H1 (cell line): ENCODE measurements at regions not wholly inside any gene's neighbourhood (a gene's known extent, or its start where the extent isn't known, plus 50 kb on each side); places are given as distances from the start of the nearest gene placed in this dataset.

Source experiments
- CTCF ChIA-PET: fragments of 300-600 bp; sonication (Branson Sonifier 250); formaldehyde crosslinking; loops from one replicate; lab custom pipeline; 2021; ENCODE audit not compliant: partially characterized antibody; lab: Charles Lee
- POLR2A ChIA-PET: fragments of 300-600 bp; sonication (Branson Sonifier 250); formaldehyde crosslinking; loops from one replicate; lab custom pipeline; 2021; ENCODE audit warnings: inconsistent platforms; ENCODE audit not compliant: partially characterized antibody; lab: Charles Lee
- DNase-seq, 2 experiments: peaks; one replicate each; pipeline versions ENCODE4 v3.0.0 to v3.0.0-alpha.2; 2010 to 2022; ENCODE audit warnings: low spot score in 2 of 2, low read depth in 1 of 2, mixed read lengths in 1 of 2
- FAIRE-seq: peaks from 2 replicates; lab custom pipeline; 2011; peaks lifted over from hg19 to GRCh38; lab: Jason Lieb, UNC
- H2AFZ ChIP-seq: 2 replicates; pipeline ENCODE4 v1.8.1; 2012; ENCODE audit warnings: low read length, inconsistent platforms
- H2AK5ac ChIP-seq: 2 replicates; pipeline ENCODE4 v1.6.1; 2013; ENCODE audit warnings: low read depth, low read length
- H2BK120ac ChIP-seq: replicated peaks from 2 replicates; pipeline ENCODE3; 2013; ENCODE audit warnings: low read depth, low read length, inconsistent platforms
- H2BK12ac ChIP-seq: 2 replicates; pipeline ENCODE4 v1.6.1; 2013; ENCODE audit warnings: low read depth, low read length
- H2BK15ac ChIP-seq: 2 replicates; pipeline ENCODE4 v1.6.1; 2013; ENCODE audit warnings: low read length
- H2BK20ac ChIP-seq: 2 replicates; pipeline ENCODE4 v1.6.1; 2013; ENCODE audit warnings: low read length
- H2BK5ac ChIP-seq: 2 replicates; pipeline ENCODE4 v1.6.1; 2013; ENCODE audit warnings: low read depth, low read length
- H3K14ac ChIP-seq: 2 replicates; pipeline ENCODE4 v1.6.1; 2013; ENCODE audit warnings: inconsistent platforms; ENCODE audit not compliant: insufficient read length
- H3K18ac ChIP-seq: 2 replicates; pipeline ENCODE4 v1.6.1; 2013; ENCODE audit warnings: low read length; ENCODE audit errors: extremely low read depth
- H3K23ac ChIP-seq: 2 replicates; pipeline ENCODE4 v1.6.1; 2013; ENCODE audit warnings: inconsistent platforms; ENCODE audit not compliant: insufficient read length
- H3K23me2 ChIP-seq: 2 replicates; pipeline ENCODE4 v1.6.1; 2013; ENCODE audit warnings: low read depth, low read length
- H3K27ac ChIP-seq: 2 replicates; pipeline ENCODE4 v1.6.1; 2011; ENCODE audit warnings: low read depth, low read length, inconsistent platforms
- H3K27me3 ChIP-seq, 4 experiments: replicated peaks in 1 of 4; 1 replicate in 1 of 4; 2 replicates in 3 of 4; pipeline versions ENCODE4 v1.6.1 to v1.8.1; 2011 to 2013; ENCODE audit warnings: low read length in 3 of 4, mild to moderate bottlenecking in 3 of 4, inconsistent platforms in 2 of 4, mixed read lengths in 2 of 4, moderate library complexity in 1 of 4; ENCODE audit not compliant: control insufficient read depth in 3 of 4, insufficient read depth in 3 of 4; ENCODE audit errors: extremely low read depth in 1 of 4
- H3K36me3 ChIP-seq, 4 experiments: 2 replicates each; pipeline versions ENCODE4 v1.6.1 to v1.8.1; 2011 to 2013; ENCODE audit warnings: mild to moderate bottlenecking in 4 of 4, low read length in 3 of 4, moderate library complexity in 2 of 4, control low read depth in 1 of 4, inconsistent platforms in 1 of 4; ENCODE audit not compliant: insufficient read depth in 4 of 4, control insufficient read depth in 2 of 4
- H3K4ac ChIP-seq: replicated peaks from 2 replicates; pipeline ENCODE3; 2013; ENCODE audit warnings: low read length, low read depth, mixed read lengths, inconsistent platforms; ENCODE audit not compliant: insufficient read length
- H3K4me1 ChIP-seq, 4 experiments: replicated peaks in 1 of 4; 1 replicate in 1 of 4; 2 replicates in 3 of 4; pipeline versions ENCODE4 v1.6.1 to v1.8.1; 2011 to 2013; ENCODE audit warnings: low read length in 3 of 4, inconsistent platforms in 2 of 4, mixed read lengths in 1 of 4; ENCODE audit not compliant: insufficient read depth in 4 of 4, control insufficient read depth in 3 of 4
- H3K4me2 ChIP-seq, 2 experiments: 2 replicates each; pipeline versions ENCODE4 v1.6.1 to v1.8.1; 2011 to 2013; ENCODE audit warnings: low read depth in 2 of 2, low read length in 2 of 2, control low read depth in 1 of 2, inconsistent platforms in 1 of 2, mild to moderate bottlenecking in 1 of 2; ENCODE audit not compliant: insufficient read depth in 1 of 2
- H3K4me3 ChIP-seq, 4 experiments: fragments of 200-600, 300-600 bp in 1 of 4; sonication (generic), shearing (Covaris generic), sonication (Bioruptor Twin) in 1 of 4; 2 replicates each; pipeline versions ENCODE4 v1.5.1 to v1.8.1; 2011 to 2016; ENCODE audit warnings: low read length in 4 of 4, low read depth in 3 of 4, control low read depth in 2 of 4, inconsistent platforms in 2 of 4, mild to moderate bottlenecking in 2 of 4, mixed read lengths in 1 of 4, moderate library complexity in 1 of 4; ENCODE audit not compliant: insufficient read depth in 2 of 4; ENCODE audit errors: extremely low read depth in 1 of 4
- H3K56ac ChIP-seq: replicated peaks from 2 replicates; pipeline ENCODE3; 2013; ENCODE audit warnings: low read depth, mild to moderate bottlenecking, mixed read lengths, low read length, inconsistent platforms; ENCODE audit not compliant: insufficient read length
- H3K79me1 ChIP-seq: 2 replicates; pipeline ENCODE4 v1.6.1; 2013; ENCODE audit warnings: low read depth, low read length, control low read depth
- H3K79me2 ChIP-seq, 2 experiments: 2 replicates each; pipeline versions ENCODE4 v1.6.1 to v1.8.1; 2012 to 2013; ENCODE audit warnings: low read length in 2 of 2, mild to moderate bottlenecking in 2 of 2, inconsistent platforms in 1 of 2; ENCODE audit not compliant: insufficient read depth in 2 of 2, control insufficient read depth in 1 of 2
- H3K9ac ChIP-seq, 4 experiments: replicated peaks in 1 of 4; 1 replicate in 1 of 4; 2 replicates in 3 of 4; pipeline versions ENCODE4 v1.6.1 to v1.8.1; 2011 to 2013; ENCODE audit warnings: low read depth in 3 of 4, low read length in 3 of 4, control low read depth in 2 of 4, mild to moderate bottlenecking in 2 of 4, moderate library complexity in 2 of 4, inconsistent platforms in 1 of 4; ENCODE audit errors: extremely low read depth in 1 of 4
- H3K9me3 ChIP-seq, 2 experiments: 2 replicates each; pipeline versions ENCODE4 v1.6.1 to v1.8.1; 2012 to 2013; ENCODE audit warnings: mild to moderate bottlenecking in 2 of 2, moderate library complexity in 2 of 2, control low read depth in 1 of 2, inconsistent platforms in 1 of 2, low read depth in 1 of 2, low read length in 1 of 2, mixed read lengths in 1 of 2; ENCODE audit not compliant: insufficient read depth in 2 of 2
- H4K20me1 ChIP-seq, 2 experiments: replicated peaks in 1 of 2; 2 replicates each; pipeline versions ENCODE3 to v1.8.1; 2011 to 2013; ENCODE audit warnings: inconsistent platforms in 2 of 2, low read length in 2 of 2, mild to moderate bottlenecking in 1 of 2; ENCODE audit not compliant: insufficient read depth in 2 of 2, control insufficient read depth in 1 of 2
- H4K5ac ChIP-seq: 2 replicates; pipeline ENCODE4 v1.6.1; 2013; ENCODE audit warnings: low read length, low read depth, mixed read lengths, inconsistent platforms; ENCODE audit not compliant: insufficient read length
- H4K8ac ChIP-seq: 2 replicates; pipeline ENCODE4 v1.8.0; 2013; ENCODE audit warnings: mild to moderate bottlenecking, moderate library complexity, low read length, inconsistent platforms; ENCODE audit not compliant: insufficient read depth; ENCODE audit errors: extremely low read depth
- H4K91ac ChIP-seq: replicated peaks from 2 replicates; pipeline ENCODE3; 2013; ENCODE audit warnings: low read length, mixed read lengths, inconsistent platforms; ENCODE audit not compliant: insufficient read length
- ASH2L ChIP-seq: fragments of 200-600, 300-600 bp; sonication (generic); IDR thresholded peaks from one replicate; pipeline ENCODE4 v1.7.1; 2017; ENCODE audit warnings: low read length
- BRCA1 ChIP-seq: IDR thresholded peaks from 2 replicates; pipeline ENCODE4 v1.6.1; 2012; ENCODE audit warnings: low read depth, low read length, improper control_type of control experiment
- CHD2 ChIP-seq: IDR thresholded peaks from 2 replicates; pipeline ENCODE4 v1.6.1; 2012; ENCODE audit warnings: low read length, improper control_type of control experiment
- GTF2F1 ChIP-seq: IDR thresholded peaks from 2 replicates; pipeline ENCODE4 v1.6.1; 2012; ENCODE audit warnings: low read depth, low read length, improper control_type of control experiment, borderline replicate concordance
- HDAC6 ChIP-seq: IDR thresholded peaks from one replicate; pipeline ENCODE4 v1.7.1; 2012; ENCODE audit warnings: low read depth, mild to moderate bottlenecking, inconsistent platforms, low read length, moderate library complexity
- NRF1 ChIP-seq: IDR thresholded peaks from 2 replicates; pipeline ENCODE4 v1.6.1; 2011; ENCODE audit warnings: mild to moderate bottlenecking, low read depth, low read length, improper control_type of control experiment
- PHF8 ChIP-seq: fragments of 200-600 bp; sonication (generic); conservative IDR thresholded peaks from 2 replicates; pipeline ENCODE4 v1.7.1; 2012; ENCODE audit warnings: low read depth, mild to moderate bottlenecking, inconsistent platforms, low read length, moderate library complexity
- POLR2A ChIP-seq, 2 experiments: IDR thresholded peaks; 1 replicate in 1 of 2; 2 replicates in 1 of 2; pipeline ENCODE4 v1.6.1; 2011; ENCODE audit warnings: low read depth in 2 of 2, low read length in 2 of 2, mild to moderate bottlenecking in 2 of 2; ENCODE audit errors: control extremely low read depth in 1 of 2
- SIN3A ChIP-seq, 2 experiments: IDR thresholded peaks in 1 of 2; conservative IDR thresholded peaks in 1 of 2; 2 replicates each; pipeline ENCODE4 v1.6.1; 2011 to 2012; ENCODE audit warnings: low read length in 2 of 2, improper control_type of control experiment in 1 of 2, low read depth in 1 of 2, mild to moderate bottlenecking in 1 of 2
- SIX5 ChIP-seq: IDR thresholded peaks from 2 replicates; pipeline ENCODE4 v1.6.1; 2011; ENCODE audit warnings: mild to moderate bottlenecking, low read depth, low read length
- SP1 ChIP-seq: IDR thresholded peaks from 2 replicates; pipeline ENCODE4 v1.6.1; 2011; ENCODE audit warnings: low read depth, low read length
- SUZ12 ChIP-seq: fragments of 200-600 bp; sonication (generic); IDR thresholded peaks from 2 replicates; pipeline ENCODE4 v1.6.1; 2012; ENCODE audit warnings: mild to moderate bottlenecking, inconsistent platforms, low read length, moderate library complexity, mixed read lengths
- TBP ChIP-seq: IDR thresholded peaks from 2 replicates; pipeline ENCODE4 v1.6.1; 2011; ENCODE audit warnings: low read depth, low read length, improper control_type of control experiment
- ZNF274 ChIP-seq: IDR thresholded peaks from 2 replicates; pipeline ENCODE4 v1.7.0; 2012; ENCODE audit warnings: low read length, borderline replicate concordance; ENCODE audit errors: extremely low read depth
- WGBS, 2 experiments: shearing (Covaris generic) in 1 of 2; methylation state at CpG; one replicate each; pipeline versions ENCODE4 v1.1.6 to v1.1.7; 2013 to 2015; ENCODE audit warnings: low lambda C conversion rate in 2 of 2, mixed read lengths in 2 of 2, inconsistent platforms in 1 of 2, low coverage in 1 of 2, missing lambda C conversion rate in 1 of 2; ENCODE audit not compliant: insufficient replicate concordance in 2 of 2, insufficient coverage in 1 of 2, insufficient read length in 1 of 2; ENCODE audit errors: extremely low coverage in 1 of 2, missing lambda C conversion rate in 1 of 2; 5-methylcytosine and 5-hydroxymethylcytosine counted together

DNA sequence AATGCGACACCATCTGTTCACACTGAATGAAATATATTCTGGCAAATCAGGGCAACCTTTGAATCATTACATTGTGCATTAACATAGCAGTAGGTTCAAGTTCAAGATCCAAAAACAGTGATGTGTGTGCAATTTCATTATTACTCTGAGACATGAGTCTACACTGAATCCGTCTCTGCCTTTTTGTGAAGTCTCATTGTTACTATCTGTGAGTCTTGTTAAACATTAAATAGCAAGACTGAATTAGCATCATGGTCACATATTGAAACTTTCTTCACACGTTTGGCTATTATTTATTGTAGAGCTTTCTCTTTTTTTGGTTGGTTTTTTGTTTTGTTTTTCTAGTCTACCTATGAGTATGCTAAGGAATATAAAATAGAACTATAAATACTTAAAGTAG, 117.1 kb upstream of the SLITRK5 start:
- no peak for FAIRE-seq
- H3K18ac ChIP-seq, result no peak overlapping the region
- no peak overlapping the region for H2BK12ac ChIP-seq
- no peak overlapping the region for H3K14ac ChIP-seq
- H3K79me1 ChIP-seq, result no peaks in the 10 kb centered on the region
- POLR2A ChIA-PET, result no interaction called here
- no peak overlapping the region for H2BK15ac ChIP-seq
- no peaks in the 10 kb centered on the region for H3K27me3 ChIP-seq
- H3K23ac ChIP-seq, result no peak overlapping the region
- H3K4me3 ChIP-seq, result no peak overlapping the region
- no peak overlapping the region for H3K27ac ChIP-seq
- H3K4ac ChIP-seq, result no peak overlapping the region
- H2BK5ac ChIP-seq, result no peak overlapping the region
- no peak overlapping the region for H2AK5ac ChIP-seq
- H3K79me2 ChIP-seq, result no peaks in the 10 kb centered on the region
- no peak for DNase-seq
- 87% methylated on average over 3 of the region's 3 CpGs; no CpG with 5 or more reads in 1 of the 2 experiments for WGBS, 2 experiments
- H3K4me1 ChIP-seq, result no peaks in the 10 kb centered on the region
- no peak overlapping the region for H3K4me2 ChIP-seq
- H2BK120ac ChIP-seq, result no peak overlapping the region
- H2AFZ ChIP-seq, result no peak overlapping the region
- no peaks in the 10 kb centered on the region for H3K36me3 ChIP-seq
- no peak overlapping the region for H3K56ac ChIP-seq
- H4K91ac ChIP-seq, result no peak overlapping the region
- CTCF ChIA-PET, result no interaction called here
- no peak overlapping the region for H4K8ac ChIP-seq
- no peaks in the 10 kb centered on the region for H3K23me2 ChIP-seq
- H3K9ac ChIP-seq, result no peak overlapping the region
- H3K9me3 ChIP-seq, result no peaks in the 10 kb centered on the region
- H4K5ac ChIP-seq, result no peak overlapping the region
- no peak overlapping the region for H2BK20ac ChIP-seq
- H4K20me1 ChIP-seq, result no peaks in the 10 kb centered on the region
- TF ChIP-seq BRCA1, result no peak
- no peak for TF ChIP-seq SIX5
- no peak for TF ChIP-seq POLR2A (IDR thresholded peaks at IDR 0.05; ENCODE audit: control extremely low read depth in 1 of 2, low read depth in 2 of 2, low read length in 2 of 2)
- TF ChIP-seq ZNF274, result no peak
- no peak for TF ChIP-seq ASH2L
- TF ChIP-seq TBP, result no peak
- TF ChIP-seq GTF2F1, result no peak
- TF ChIP-seq HDAC6, result no peak
- TF ChIP-seq PHF8, result no peak
- TF ChIP-seq SUZ12, result no peak
- TF ChIP-seq SP1, result no peak
- no peak for TF ChIP-seq NRF1
- no peak for TF ChIP-seq SIN3A (conservative IDR thresholded peaks at IDR 0.05 in 1 of 2, IDR thresholded peaks at IDR 0.05 in 1 of 2; ENCODE audit: low read depth in 1 of 2, low read length in 2 of 2)
- TF ChIP-seq CHD2, result no peak
